Ovary (tissue), 3 donors: ENCODE measurements at regions not wholly inside any gene's neighbourhood (a gene's known extent, or its start where the extent isn't known, plus 50 kb on each side); places are given as distances from the start of the nearest gene placed in this dataset.

Experiments
- CTCF ChIP-seq, 3 donors: fragments of 450-650 bp in 2 of 3; fragments of 200-600 bp in 1 of 3; IDR thresholded peaks; one replicate each; pipeline versions ENCODE4 v1.5.1 to v1.8.0; 2016 to 2022; ENCODE audit warnings: antibody characterized with exemption in 3 of 3, mild to moderate bottlenecking in 1 of 3
- EP300 ChIP-seq: sonication (generic); formaldehyde crosslinking; IDR thresholded peaks from one replicate; pipeline ENCODE4 v1.6.1; 2017; ENCODE audit warnings: antibody characterized with exemption
- POLR2A ChIP-seq: fragments of 450-650 bp; IDR thresholded peaks from one replicate; pipeline ENCODE4 v1.6.1; 2017; ENCODE audit warnings: antibody characterized with exemption, mild to moderate bottlenecking, moderate library complexity
- donor health status: DM: no; HTN: no; CAD: no.

DNA sequence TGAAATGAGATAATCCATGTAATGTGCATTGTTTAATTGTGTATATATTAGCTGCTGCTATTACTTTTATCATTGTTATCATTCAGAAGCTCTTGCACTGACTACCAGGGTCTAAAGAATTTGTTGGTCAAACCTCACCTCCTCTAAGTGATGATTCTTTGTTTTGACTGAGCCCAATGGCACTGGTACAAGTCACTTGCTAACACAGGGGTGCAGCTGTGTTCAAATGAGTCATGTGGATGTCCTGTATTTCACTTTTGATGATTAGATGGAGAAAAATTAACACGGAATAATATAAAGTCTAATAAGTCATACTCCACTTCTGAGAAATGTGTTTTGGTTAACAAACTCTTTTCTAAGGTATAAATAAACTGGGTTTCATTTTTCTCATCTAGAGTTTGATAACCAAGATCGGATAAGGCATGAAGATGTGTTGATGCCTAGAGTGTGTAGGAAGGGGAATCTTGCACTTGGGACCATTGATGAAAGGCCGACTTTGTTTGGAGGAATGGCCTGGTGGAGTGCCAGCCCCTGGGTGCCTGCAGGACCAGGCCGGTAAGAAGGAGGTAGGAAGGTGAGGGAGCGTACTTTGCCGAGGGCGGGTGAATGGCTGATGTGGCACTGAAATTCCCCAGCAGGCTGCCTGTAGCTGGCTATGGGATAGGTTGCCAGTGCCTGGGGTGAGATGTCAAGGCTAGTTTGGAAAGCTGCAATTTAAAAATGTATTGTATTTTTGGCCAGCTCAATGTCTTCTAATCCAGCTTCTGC is 244.7 kb upstream of the ZPLD1 start:
- TF ChIP-seq CTCF (IDR thresholded peaks at IDR 0.05) (no peak), EP300 (no peak), POLR2A (no peak)
